ENCODE measurements at regions not wholly inside any gene's neighbourhood (a gene's known extent, or its start where the extent isn't known, plus 50 kb on each side); places are given as distances from the start of the nearest gene placed in this dataset.

DNA sequence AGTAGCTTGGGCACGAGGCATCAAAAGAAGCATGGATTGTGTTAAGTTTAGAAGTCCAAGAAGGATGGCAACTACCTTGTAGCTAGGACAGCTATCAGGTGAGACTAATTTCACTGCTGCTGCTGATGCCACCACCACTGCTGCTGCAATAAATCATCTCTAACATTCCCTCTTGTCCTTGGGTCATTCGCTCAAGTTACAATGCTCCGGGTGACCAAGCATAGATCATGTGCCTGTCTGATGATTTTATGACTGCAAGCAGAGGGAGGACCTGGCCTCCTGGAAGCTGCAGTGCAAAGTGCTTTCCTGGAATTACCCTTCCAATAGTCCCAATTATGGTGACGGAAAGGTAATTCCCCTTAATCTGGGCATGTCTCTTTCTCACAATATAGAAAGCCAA, 334.4 kb downstream of the PRELID2 start:
- Histone ChIP-seq H3K9me3 (ENCODE audit: control insufficient read depth, insufficient read depth, low read depth, low read length) (no peaks in the 10 kb centered on the region), H3K36me3 (ENCODE audit: control insufficient read depth, insufficient read depth, low read length) (no peaks in the 10 kb centered on the region), H3K4me1 (ENCODE audit: control insufficient read depth, insufficient read depth, low read length) (no peaks in the 10 kb centered on the region), H3K4me3 (ENCODE audit: low read depth in 2 of 2, low read length in 2 of 2) (no peak overlapping the region), H3K27me3 (ENCODE audit: control insufficient read depth, insufficient read depth, low read length) (no peaks in the 10 kb centered on the region), H3K27ac (ENCODE audit: low read length) (no peak overlapping the region)
- ATAC-seq (no peak), DNase-seq (ENCODE audit: low read depth, low spot score) (no peak)
- in situ Hi-C loops (cut with HindIII; ENCODE audit: low pct_unique_long_range_greater_than_20kb, low sequenced_read_pairs) (no loop called here), intact Hi-C loops (cut with micrococcal nuclease; ENCODE audit: unreplicated experiment) (no loop called here)
- no peak for TF ChIP-seq CTCF (IDR thresholded peaks at IDR 0.05)
- no peak for TF ChIP-seq SIN3A (IDR thresholded peaks at IDR 0.05; ENCODE audit: borderline replicate concordance, insufficient read depth, low read depth, low read length)
- TF ChIP-seq TCF7L2 (IDR thresholded peaks at IDR 0.05; ENCODE audit: low read depth, low read length): no peak
- TF ChIP-seq, protein P1, sequence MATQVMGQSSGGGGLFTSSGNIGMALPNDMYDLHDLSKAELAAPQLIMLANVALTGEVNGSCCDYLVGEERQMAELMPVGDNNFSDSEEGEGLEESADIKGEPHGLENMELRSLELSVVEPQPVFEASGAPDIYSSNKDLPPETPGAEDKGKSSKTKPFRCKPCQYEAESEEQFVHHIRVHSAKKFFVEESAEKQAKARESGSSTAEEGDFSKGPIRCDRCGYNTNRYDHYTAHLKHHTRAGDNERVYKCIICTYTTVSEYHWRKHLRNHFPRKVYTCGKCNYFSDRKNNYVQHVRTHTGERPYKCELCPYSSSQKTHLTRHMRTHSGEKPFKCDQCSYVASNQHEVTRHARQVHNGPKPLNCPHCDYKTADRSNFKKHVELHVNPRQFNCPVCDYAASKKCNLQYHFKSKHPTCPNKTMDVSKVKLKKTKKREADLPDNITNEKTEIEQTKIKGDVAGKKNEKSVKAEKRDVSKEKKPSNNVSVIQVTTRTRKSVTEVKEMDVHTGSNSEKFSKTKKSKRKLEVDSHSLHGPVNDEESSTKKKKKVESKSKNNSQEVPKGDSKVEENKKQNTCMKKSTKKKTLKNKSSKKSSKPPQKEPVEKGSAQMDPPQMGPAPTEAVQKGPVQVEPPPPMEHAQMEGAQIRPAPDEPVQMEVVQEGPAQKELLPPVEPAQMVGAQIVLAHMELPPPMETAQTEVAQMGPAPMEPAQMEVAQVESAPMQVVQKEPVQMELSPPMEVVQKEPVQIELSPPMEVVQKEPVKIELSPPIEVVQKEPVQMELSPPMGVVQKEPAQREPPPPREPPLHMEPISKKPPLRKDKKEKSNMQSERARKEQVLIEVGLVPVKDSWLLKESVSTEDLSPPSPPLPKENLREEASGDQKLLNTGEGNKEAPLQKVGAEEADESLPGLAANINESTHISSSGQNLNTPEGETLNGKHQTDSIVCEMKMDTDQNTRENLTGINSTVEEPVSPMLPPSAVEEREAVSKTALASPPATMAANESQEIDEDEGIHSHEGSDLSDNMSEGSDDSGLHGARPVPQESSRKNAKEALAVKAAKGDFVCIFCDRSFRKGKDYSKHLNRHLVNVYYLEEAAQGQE (IDR thresholded peaks at IDR 0.05; ENCODE audit: insufficient read depth in 1 of 2, low read depth in 2 of 2, low read length in 1 of 2): no peak
- TF ChIP-seq POLR2AphosphoS5 (IDR thresholded peaks at IDR 0.05; ENCODE audit: low read depth, low read length): no peak
- BruUV-seq (replicated peaks): no TSS peak
- POLR2A ChIA-PET: no interaction called here
- CTCF ChIA-PET: no interaction called here

DNA sequence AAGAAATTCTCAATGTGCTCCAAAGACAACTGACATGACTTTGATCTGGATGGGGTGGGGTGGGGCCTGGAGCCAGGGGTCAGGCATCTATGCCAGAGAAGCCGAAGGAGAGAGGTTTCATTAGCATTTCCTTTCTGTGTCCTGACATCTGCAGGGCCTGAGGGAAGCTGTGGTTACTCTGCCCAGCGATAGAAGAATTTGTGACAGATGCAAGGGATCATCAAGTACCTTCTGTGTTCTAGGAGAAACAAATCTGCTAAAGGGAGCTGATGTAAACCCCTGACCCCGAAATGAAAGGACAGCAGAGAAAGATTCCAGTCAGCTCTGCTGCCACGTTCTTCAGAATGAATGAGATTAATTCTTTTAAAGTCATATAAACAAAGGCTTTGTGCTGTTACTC, 335.7 kb downstream of the PRELID2 start:
- ATAC-seq (no peak), DNase-seq (ENCODE audit: low read depth, low spot score) (no peak)
- no TSS peak for BruUV-seq (replicated peaks)
- H3K4me3 ChIP-seq (ENCODE audit: low read depth in 2 of 2, low read length in 2 of 2): no peak overlapping the region
- TF ChIP-seq SIN3A (IDR thresholded peaks at IDR 0.05; ENCODE audit: borderline replicate concordance, insufficient read depth, low read depth, low read length) (no peak), CTCF (IDR thresholded peaks at IDR 0.05) (no peak), POLR2AphosphoS5 (IDR thresholded peaks at IDR 0.05; ENCODE audit: low read depth, low read length) (no peak), TCF7L2 (IDR thresholded peaks at IDR 0.05; ENCODE audit: low read depth, low read length) (no peak)
- TF ChIP-seq, protein P1 (IDR thresholded peaks at IDR 0.05; ENCODE audit: insufficient read depth in 1 of 2, low read depth in 2 of 2, low read length in 1 of 2): no peak
- POLR2A ChIA-PET: no interaction called here
- no peaks in the 10 kb centered on the region for H3K9me3 ChIP-seq (ENCODE audit: control insufficient read depth, insufficient read depth, low read depth, low read length)
- no peaks in the 10 kb centered on the region for H3K27me3 ChIP-seq (ENCODE audit: control insufficient read depth, insufficient read depth, low read length)
- no peaks in the 10 kb centered on the region for H3K36me3 ChIP-seq (ENCODE audit: control insufficient read depth, insufficient read depth, low read length)
- no peaks in the 10 kb centered on the region for H3K4me1 ChIP-seq (ENCODE audit: control insufficient read depth, insufficient read depth, low read length)
- H3K27ac ChIP-seq (ENCODE audit: low read length): no peak overlapping the region
- in situ Hi-C loops (cut with HindIII; ENCODE audit: low pct_unique_long_range_greater_than_20kb, low sequenced_read_pairs) (no loop called here), intact Hi-C loops (cut with micrococcal nuclease; ENCODE audit: unreplicated experiment) (no loop called here)
- CTCF ChIA-PET: no interaction called here
